Endothelial cell of umbilical vein (primary cell): ENCODE measurements at regions not wholly inside any gene's neighbourhood (a gene's known extent, or its start where the extent isn't known, plus 50 kb on each side); places are given as distances from the start of the nearest gene placed in this dataset.

Experiments used
- EZH2 ChIP-seq: IDR thresholded peaks from 2 replicates; pipeline ENCODE4 v1.6.1; 2012; ENCODE audit warnings: borderline replicate concordance, low read depth, mild to moderate bottlenecking, moderate library complexity, low read length, inconsistent platforms; ENCODE audit not compliant: severe bottlenecking
- FOS ChIP-seq: IDR thresholded peaks from 2 replicates; pipeline ENCODE4 v1.6.1; 2011; ENCODE audit warnings: mild to moderate bottlenecking, low read length, moderate library complexity, borderline replicate concordance; ENCODE audit not compliant: insufficient read depth
- GATA2 ChIP-seq: IDR thresholded peaks from 2 replicates; pipeline ENCODE4 v1.7.0; 2011; ENCODE audit warnings: low read depth, mild to moderate bottlenecking, moderate library complexity, mixed read lengths, low read length; ENCODE audit not compliant: insufficient read length, insufficient read depth
- JUN ChIP-seq: IDR thresholded peaks from 2 replicates; pipeline ENCODE4 v1.6.1; 2011; ENCODE audit warnings: borderline replicate concordance, low read depth; ENCODE audit not compliant: insufficient read length, insufficient read depth
- MAX ChIP-seq: IDR thresholded peaks from 2 replicates; pipeline ENCODE4 v1.6.1; 2011; ENCODE audit not compliant: insufficient read depth, insufficient read length
- MYC ChIP-seq: IDR thresholded peaks from one replicate; pipeline ENCODE4 v1.6.1; 2011; ENCODE audit warnings: mild to moderate bottlenecking, low read depth, low read length
- POLR2A ChIP-seq: IDR thresholded peaks from 2 replicates; pipeline ENCODE4 v1.6.1; 2012; ENCODE audit warnings: low read depth, mild to moderate bottlenecking, control low read depth, low read length
- POLR2AphosphoS5 ChIP-seq: IDR thresholded peaks from 2 replicates; pipeline ENCODE4 v1.6.1; 2012; ENCODE audit warnings: low read depth, mild to moderate bottlenecking, control low read depth, low read length, moderate library complexity; ENCODE audit not compliant: insufficient read depth
- TF ChIP-seq, protein P1 (sequence below), 2 donors: IDR thresholded peaks; 1 replicate in 1 of 2; 2 replicates in 1 of 2; pipeline ENCODE4 v1.5.1; 2011; ENCODE audit warnings: low read length in 2 of 2, mild to moderate bottlenecking in 2 of 2, moderate library complexity in 2 of 2, control low read depth in 1 of 2, inconsistent platforms in 1 of 2, low read depth in 1 of 2; ENCODE audit not compliant: insufficient read depth in 1 of 2; ENCODE audit errors: extremely low read depth in 1 of 2

DNA sequence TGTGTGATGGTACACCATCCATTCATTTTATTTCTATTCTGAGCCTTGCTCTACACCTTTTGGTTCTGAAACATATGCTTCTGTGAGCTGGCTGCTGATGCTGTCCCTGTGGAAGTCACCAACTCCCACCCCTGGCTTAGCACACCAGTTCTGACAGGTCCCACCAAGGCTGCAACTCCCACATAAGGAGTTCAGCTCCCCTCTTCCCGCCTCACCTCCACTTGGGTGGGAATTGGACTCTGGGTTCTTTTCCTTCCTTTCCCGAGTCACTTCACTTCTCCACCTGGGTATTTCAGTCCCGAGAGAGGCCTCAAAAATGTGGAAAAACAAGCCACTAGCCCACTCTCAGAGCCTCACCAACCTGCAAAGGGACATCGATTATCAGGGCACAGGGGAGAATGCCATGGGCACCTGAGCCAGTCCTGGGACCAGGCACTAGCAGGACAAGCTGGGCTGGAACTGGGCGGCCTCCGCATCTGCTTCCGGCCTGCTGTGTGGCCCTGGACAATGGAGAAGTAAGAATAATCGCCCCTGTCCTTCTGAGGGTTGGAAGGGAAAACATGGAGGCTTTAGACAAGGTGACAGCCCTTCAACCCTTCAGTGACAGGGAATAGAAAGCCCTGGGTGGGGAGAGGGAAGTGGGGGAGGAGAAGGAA, 80.1 kb downstream of the IGLL1 start:
- TF ChIP-seq, protein P1, sequence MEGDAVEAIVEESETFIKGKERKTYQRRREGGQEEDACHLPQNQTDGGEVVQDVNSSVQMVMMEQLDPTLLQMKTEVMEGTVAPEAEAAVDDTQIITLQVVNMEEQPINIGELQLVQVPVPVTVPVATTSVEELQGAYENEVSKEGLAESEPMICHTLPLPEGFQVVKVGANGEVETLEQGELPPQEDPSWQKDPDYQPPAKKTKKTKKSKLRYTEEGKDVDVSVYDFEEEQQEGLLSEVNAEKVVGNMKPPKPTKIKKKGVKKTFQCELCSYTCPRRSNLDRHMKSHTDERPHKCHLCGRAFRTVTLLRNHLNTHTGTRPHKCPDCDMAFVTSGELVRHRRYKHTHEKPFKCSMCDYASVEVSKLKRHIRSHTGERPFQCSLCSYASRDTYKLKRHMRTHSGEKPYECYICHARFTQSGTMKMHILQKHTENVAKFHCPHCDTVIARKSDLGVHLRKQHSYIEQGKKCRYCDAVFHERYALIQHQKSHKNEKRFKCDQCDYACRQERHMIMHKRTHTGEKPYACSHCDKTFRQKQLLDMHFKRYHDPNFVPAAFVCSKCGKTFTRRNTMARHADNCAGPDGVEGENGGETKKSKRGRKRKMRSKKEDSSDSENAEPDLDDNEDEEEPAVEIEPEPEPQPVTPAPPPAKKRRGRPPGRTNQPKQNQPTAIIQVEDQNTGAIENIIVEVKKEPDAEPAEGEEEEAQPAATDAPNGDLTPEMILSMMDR (IDR thresholded peaks at IDR 0.05; ENCODE audit: extremely low read depth in 1 of 2, insufficient read depth in 1 of 2, low read depth in 1 of 2, low read length in 2 of 2) = no peak
- no peak for TF ChIP-seq POLR2A
- no peak for TF ChIP-seq MYC
- TF ChIP-seq EZH2 = no peak
- no peak for TF ChIP-seq JUN
- no peak for TF ChIP-seq POLR2AphosphoS5
- TF ChIP-seq GATA2 = no peak
- no peak for TF ChIP-seq MAX
- TF ChIP-seq FOS = no peak
